MM.1S (cell line): ENCODE measurements at regions not wholly inside any gene's neighbourhood (a gene's known extent, or its start where the extent isn't known, plus 50 kb on each side); places are given as distances from the start of the nearest gene placed in this dataset.

Source experiments
- EZH2 ChIP-seq: fragments of 300-600 bp; sonication (generic); optimal IDR thresholded peaks from 2 replicates; pipeline ENCODE3; 2017; ENCODE audit warnings: low read depth, mild to moderate bottlenecking, antibody characterized with exemption, low read length, mixed read lengths
- EZH2phosphoT487 ChIP-seq: fragments of 300-600 bp; sonication (generic); IDR thresholded peaks from 2 replicates; pipeline ENCODE4 v1.6.1; 2018; ENCODE audit warnings: antibody characterized with exemption, low read length
- TF ChIP-seq, protein P1 (sequence below): fragments of 300-600 bp; sonication (generic); IDR thresholded peaks from 2 replicates; pipeline ENCODE4 v1.5.1; 2016; ENCODE audit warnings: antibody characterized with exemption, low read length, mixed read lengths

DNA sequence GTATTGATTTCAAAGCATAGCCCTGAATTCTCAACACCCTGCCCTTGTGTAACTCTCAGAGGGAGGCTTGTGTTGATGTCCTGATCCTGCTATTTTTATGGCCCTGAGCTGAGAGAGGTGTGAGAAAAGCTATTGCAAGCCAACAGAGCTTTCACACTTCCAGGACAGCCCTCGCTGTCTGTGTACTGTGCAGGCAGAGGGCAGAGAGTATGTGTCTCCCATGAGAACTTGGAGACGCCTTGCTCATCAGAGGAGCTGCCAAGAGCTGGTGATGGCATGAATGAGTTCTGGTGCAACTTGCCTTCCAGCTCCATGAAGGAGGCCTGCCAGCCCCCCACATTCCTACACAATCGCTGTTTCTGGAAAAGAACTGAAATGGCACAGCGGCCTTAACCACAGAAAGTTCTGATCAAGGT, 144.1 kb upstream of the AJAP1 start:
- TF ChIP-seq, protein P1, sequence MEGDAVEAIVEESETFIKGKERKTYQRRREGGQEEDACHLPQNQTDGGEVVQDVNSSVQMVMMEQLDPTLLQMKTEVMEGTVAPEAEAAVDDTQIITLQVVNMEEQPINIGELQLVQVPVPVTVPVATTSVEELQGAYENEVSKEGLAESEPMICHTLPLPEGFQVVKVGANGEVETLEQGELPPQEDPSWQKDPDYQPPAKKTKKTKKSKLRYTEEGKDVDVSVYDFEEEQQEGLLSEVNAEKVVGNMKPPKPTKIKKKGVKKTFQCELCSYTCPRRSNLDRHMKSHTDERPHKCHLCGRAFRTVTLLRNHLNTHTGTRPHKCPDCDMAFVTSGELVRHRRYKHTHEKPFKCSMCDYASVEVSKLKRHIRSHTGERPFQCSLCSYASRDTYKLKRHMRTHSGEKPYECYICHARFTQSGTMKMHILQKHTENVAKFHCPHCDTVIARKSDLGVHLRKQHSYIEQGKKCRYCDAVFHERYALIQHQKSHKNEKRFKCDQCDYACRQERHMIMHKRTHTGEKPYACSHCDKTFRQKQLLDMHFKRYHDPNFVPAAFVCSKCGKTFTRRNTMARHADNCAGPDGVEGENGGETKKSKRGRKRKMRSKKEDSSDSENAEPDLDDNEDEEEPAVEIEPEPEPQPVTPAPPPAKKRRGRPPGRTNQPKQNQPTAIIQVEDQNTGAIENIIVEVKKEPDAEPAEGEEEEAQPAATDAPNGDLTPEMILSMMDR: no peak
- TF ChIP-seq EZH2phosphoT487 (no peak), EZH2 (no peak)
